Hepatocyte (in vitro differentiated cells): ENCODE measurements at regions not wholly inside any gene's neighbourhood (a gene's known extent, or its start where the extent isn't known, plus 50 kb on each side); places are given as distances from the start of the nearest gene placed in this dataset.

ENCODE experiments used
- EZH2 ChIP-seq: fragments of 200-600 bp; sonication (generic); IDR thresholded peaks from 2 replicates; pipeline ENCODE4 v1.6.1; 2016; ENCODE audit warnings: antibody characterized with exemption, mild to moderate bottlenecking, borderline replicate concordance
- EZH2phosphoT487 ChIP-seq: fragments of 200-600 bp; sonication (generic); IDR thresholded peaks from one replicate; pipeline ENCODE4 v1.6.1; 2018; ENCODE audit warnings: antibody characterized with exemption, mild to moderate bottlenecking, low read depth, moderate library complexity; ENCODE audit not compliant: unreplicated experiment, severe bottlenecking
- TF ChIP-seq, protein P1 (sequence below): fragments of 200-600 bp; sonication (generic); IDR thresholded peaks from 2 replicates; pipeline ENCODE4 v1.5.1; 2016; ENCODE audit warnings: antibody characterized with exemption, mild to moderate bottlenecking; ENCODE audit not compliant: poor library complexity

DNA sequence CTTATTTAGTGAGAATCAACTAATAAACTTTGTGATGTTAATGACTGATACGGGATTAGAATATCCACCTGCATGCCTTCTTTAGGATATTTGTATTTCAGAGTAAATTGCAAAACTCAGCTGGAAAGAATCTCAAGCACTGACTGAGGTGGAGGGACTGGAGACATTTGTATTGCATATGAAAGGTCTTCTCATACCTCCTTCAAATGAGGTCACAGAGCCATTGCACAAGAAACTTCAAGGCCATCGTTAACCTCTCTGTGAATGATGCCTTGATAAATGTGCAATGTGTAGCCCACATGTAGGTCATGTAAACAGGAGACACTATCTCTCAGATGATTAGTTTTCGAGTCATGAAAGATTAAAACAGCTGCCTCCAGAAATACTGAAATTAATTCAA, 531.7 kb upstream of the PLXNA2 start:
- TF ChIP-seq, protein P1, sequence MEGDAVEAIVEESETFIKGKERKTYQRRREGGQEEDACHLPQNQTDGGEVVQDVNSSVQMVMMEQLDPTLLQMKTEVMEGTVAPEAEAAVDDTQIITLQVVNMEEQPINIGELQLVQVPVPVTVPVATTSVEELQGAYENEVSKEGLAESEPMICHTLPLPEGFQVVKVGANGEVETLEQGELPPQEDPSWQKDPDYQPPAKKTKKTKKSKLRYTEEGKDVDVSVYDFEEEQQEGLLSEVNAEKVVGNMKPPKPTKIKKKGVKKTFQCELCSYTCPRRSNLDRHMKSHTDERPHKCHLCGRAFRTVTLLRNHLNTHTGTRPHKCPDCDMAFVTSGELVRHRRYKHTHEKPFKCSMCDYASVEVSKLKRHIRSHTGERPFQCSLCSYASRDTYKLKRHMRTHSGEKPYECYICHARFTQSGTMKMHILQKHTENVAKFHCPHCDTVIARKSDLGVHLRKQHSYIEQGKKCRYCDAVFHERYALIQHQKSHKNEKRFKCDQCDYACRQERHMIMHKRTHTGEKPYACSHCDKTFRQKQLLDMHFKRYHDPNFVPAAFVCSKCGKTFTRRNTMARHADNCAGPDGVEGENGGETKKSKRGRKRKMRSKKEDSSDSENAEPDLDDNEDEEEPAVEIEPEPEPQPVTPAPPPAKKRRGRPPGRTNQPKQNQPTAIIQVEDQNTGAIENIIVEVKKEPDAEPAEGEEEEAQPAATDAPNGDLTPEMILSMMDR = no peak
- no peak for TF ChIP-seq EZH2
- no peak for TF ChIP-seq EZH2phosphoT487
